Hematopoietic multipotent progenitor cell treated with erythropoietin and hydrocortisone succinate and interleukin-3 and kit ligand, for 17 days (in vitro differentiated cells): ENCODE measurements at regions not wholly inside any gene's neighbourhood (a gene's known extent, or its start where the extent isn't known, plus 50 kb on each side); places are given as distances from the start of the nearest gene placed in this dataset.

Source experiments
- DNase-seq: peaks from one replicate; pipeline ENCODE4 v3.0.0-alpha.2; 2015; ENCODE audit warnings: low spot score

DNA sequence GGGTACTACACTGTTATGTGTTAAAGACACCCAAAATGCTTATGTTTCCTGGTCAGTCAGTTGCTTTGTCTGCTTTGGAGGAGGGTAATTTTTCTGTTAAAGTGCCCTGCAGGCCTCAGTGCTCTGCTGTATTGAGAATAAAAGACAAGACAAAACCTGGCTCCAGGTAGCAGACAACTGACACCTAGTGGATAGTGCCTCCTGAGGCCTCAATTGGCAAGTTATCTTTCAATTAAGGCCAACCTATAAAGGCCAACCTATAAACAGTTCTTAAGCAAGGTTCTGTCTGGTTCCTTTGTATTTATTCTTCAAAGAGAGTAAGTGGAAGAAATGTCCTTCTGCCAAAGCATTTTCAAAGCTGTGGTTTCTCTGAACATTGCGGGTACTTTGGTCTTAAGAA lies 773.8 kb downstream of the MECOM start:
- no peak for DNase-seq

- DNase-seq, result no peak
These were observed 774.7 kb downstream of the MECOM start for GRCh38 chr3:168888781-168889180.

- DNase-seq, result no peak
These were observed 778.5 kb downstream of the MECOM start for GRCh38 chr3:168885028-168885427.

- no peak for DNase-seq
These were observed 779.1 kb downstream of the MECOM start for GRCh38 chr3:168884353-168884903.

DNA sequence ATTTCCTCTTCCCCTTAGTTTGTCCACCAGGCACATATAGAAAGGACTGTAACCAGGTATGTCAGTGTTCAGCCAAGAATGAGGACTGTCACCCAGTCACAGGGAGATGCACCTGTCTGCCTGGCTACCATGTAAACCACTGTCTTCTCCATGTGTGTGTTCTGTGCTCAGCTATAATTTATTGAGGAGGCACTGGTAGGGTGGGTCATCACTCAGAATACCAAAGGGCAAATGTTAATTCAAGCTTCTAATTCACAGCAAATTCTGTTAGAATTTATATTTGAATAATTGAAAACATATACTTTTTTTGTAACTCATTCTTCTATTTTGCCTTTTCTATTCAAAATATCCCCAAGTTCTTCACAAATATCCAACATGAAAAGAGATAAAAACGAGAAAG lies 780.4 kb downstream of the MECOM start:
- no peak for DNase-seq

- DNase-seq, result no peak
These were observed 781.7 kb downstream of the MECOM start for GRCh38 chr3:168881804-168882203.

GRCh38 chr3:168878655-168879054 lies 782.9 kb upstream of the GOLIM4 start:
- DNase-seq, result no peak

GRCh38 chr3:168877899-168878298 lies 782.2 kb upstream of the GOLIM4 start:
- DNase-seq, result no peak

DNA sequence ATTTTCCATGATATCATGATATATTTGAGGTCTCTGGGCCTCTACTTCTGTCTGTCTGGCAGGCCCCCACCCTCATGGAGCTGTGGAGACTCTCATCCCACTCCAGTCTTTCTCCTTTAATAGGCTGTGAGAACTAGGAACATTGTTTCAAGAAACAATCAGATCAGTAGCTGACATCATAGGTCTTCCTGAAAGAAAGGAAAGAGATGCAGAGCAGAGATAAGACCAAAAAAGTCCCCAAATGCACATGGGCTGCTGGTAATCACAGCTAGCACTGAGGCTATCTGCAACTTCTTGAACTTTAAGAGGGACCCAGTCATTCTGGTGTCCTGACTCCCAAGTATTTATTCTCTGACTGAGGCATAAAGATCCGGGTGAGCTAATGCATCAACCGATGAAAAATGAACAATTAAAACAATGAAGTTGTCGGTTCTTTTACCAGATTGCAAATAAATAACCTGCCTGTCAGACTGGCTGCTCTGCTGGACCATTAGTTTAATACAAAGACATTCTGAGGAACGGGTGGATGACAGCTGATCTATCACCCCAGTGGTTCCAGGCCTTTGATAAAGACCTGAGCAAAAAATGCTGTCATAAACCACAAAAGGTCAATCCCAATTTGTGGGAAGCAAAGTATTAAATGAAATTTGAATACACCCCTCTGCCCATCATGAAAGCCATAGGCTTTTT lies 780.8 kb upstream of the GOLIM4 start:
- DNase-seq, result no peak

DNA sequence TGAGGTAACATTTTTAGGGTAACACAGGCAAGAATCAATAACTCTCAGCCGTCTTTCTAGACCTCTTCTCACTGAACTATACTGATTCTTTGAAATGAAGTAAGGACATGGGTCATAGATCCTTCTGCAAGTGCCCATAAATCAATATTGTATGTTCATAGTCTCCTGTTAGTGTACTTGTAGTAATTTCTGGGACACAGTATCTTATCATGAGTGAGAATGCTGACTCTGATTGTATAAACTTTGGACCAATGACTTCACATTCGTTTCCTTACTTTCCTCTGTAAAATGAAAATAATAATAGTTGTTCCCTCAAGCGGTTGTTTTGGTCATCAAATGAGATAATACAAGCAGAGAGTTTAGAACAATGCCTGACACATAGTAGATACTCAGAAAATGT lies 777.1 kb upstream of the GOLIM4 start:
- DNase-seq, result no peak

DNA sequence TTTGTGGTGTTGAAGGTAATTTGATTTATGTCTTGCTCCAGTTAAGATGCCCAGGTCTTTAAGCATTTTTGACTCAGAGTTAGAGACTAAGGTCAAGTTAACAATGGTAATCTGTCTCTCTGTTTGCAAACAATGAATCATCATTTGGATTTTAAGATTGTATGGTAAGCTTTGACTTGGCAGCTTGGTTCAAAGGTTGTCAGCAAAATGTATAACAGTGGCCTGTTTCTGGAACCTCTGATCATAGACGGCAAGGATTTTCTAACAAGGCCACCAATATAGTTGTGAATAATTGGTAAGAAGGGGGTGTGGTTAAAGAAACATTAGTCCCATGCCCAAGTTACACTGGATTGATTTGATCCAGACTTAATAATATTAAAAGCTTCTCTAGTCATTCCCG lies 775.2 kb upstream of the GOLIM4 start:
- DNase-seq, result no peak

GRCh38 chr3:168865022-168865551 lies 769.4 kb upstream of the GOLIM4 start:
- DNase-seq, result no peak

DNA sequence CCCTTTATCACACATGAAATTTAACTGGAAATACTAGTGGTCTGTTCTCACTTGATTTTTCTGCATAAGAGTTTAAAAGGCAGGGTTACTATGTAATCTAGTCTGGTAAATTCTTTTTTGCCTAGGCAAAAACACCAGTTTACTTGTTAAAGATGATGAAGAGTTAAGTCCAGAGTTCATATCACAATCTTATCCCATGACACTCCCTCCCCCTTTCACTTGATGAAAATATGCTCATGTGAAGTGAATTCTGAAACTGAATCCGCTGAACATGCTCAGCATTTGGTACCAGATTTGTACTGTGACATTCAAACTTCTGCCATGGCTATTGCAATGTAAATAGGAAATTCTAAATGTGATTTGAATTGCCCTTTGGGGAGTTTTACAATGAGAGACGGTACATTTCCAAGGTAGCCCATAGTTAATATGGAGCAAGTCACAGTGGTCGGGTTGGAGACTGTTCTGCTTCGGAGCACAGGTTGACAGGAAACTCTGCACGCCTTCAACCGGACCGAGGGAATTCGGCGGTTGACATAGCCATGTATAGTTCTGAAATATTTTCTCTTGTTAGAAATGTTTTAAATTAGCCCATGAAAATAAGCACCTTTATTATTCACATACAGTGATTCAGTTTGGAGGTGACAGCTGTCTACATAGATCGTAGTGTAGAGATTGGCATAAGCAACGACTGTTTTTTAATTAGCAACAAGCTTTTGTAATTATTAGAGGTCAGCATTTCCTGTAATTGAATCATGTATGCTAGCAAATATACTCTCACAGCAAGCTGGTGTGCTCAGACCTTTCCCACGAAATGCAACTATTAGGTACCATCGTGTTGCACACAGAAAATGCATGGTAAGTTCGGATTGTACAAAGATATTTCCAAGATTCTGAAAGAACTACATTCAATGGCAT lies 768.6 kb upstream of the GOLIM4 start:
- DNase-seq, result no peak

- no peak for DNase-seq
These were observed 767.8 kb upstream of the GOLIM4 start for GRCh38 chr3:168863561-168863960.

DNA sequence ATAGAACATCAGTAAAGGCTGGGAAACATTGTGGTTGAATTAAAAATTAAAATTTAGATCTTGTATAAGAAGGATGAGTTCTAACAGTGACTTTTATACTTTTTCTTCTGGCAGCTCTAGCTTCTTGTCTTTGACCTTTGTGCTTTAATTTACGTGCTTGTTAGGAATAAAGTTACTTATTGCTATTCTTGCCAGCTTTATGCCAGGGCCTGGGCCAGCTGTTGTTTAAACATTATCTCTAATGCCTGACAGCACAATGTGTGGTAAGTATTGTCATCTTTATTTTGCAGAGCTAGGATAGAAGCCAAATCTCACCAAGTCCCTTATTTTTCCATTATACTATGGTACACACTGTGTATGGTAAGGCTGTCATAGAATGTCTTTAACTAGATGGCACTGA lies 766.7 kb upstream of the GOLIM4 start:
- no peak for DNase-seq

GRCh38 chr3:168860592-168860991 lies 764.9 kb upstream of the GOLIM4 start:
- no peak for DNase-seq

DNA sequence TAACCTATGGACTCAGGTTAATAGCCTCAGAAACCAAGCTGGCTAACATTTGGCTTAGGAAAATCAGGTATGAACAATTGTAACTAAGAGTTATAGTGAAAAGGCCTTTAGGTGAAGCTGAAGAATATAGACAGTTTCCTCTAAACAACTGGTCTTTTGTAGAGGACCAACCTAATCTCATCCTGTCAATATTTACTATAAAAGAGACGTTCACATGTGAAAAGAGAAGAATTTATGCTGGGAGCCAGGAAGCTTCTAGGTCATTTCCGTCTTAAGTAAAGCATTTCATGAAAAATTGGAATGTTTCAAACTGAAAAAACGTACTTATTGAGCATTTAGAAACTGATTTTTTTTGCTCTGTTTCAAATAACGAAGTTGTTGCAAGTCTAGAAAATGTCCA lies 764.3 kb upstream of the GOLIM4 start:
- no peak for DNase-seq

GRCh38 chr3:168859574-168859973 lies 763.9 kb upstream of the GOLIM4 start:
- DNase-seq, result no peak

GRCh38 chr3:168859143-168859542 lies 763.4 kb upstream of the GOLIM4 start:
- no peak for DNase-seq

- no peak for DNase-seq
These were observed 762.6 kb upstream of the GOLIM4 start for GRCh38 chr3:168858327-168858726.

DNA sequence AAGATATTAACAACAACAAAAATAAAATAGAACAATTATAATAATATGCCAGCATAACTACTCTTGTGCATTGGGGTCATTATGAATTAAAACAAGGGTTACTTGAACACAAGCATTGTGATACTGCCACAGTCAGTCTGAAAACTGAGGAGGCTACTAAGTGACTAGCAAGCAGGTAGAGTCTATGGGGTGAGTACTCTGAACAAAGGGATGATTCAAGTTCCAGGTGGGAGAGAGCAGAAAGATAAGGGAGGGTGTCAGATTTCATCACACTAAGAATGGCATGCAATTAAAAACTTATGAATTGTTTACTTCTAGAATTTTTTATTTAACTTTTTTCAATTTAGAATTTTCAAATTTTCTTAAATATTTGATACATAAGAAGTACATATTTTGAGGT lies 754.4 kb upstream of the GOLIM4 start:
- DNase-seq, result no peak

- DNase-seq, result no peak
These were observed 751.7 kb upstream of the GOLIM4 start for GRCh38 chr3:168847291-168847883.
